Caco-2 (cell line): ENCODE measurements at regions not wholly inside any gene's neighbourhood (a gene's known extent, or its start where the extent isn't known, plus 50 kb on each side); places are given as distances from the start of the nearest gene placed in this dataset.

Experiments used
- BruUV-seq: library from RNA; stranded (reverse); fragments of 400-500 nt; replicated peaks from 2 replicates; lab custom pipeline; 2021; lab: Mats Ljungman, UMichigan
- CTCF ChIA-PET: fragments of 300-600 bp; sonication (Branson Sonifier 250); formaldehyde crosslinking; loops from one replicate; lab custom pipeline; 2022; ENCODE audit warnings: antibody characterized with exemption; lab: Charles Lee
- POLR2A ChIA-PET: fragments of 300-600 bp; sonication (Branson Sonifier 250); formaldehyde crosslinking; loops from one replicate; lab custom pipeline; 2022; ENCODE audit warnings: antibody characterized with exemption; lab: Charles Lee
- DNase-seq, 2 experiments: peaks; one replicate each; pipeline versions ENCODE4 v3.0.0 to v3.0.0-alpha.2; 2020 to 2022
- H3K27me3 ChIP-seq: replicated peaks from 2 replicates; pipeline ENCODE4 v1.6.0; 2011; ENCODE audit warnings: low read length; ENCODE audit not compliant: control insufficient read depth, insufficient read depth
- H3K36me3 ChIP-seq: 2 replicates; pipeline ENCODE4 v1.5.1; 2011; ENCODE audit warnings: low read length; ENCODE audit not compliant: control insufficient read depth, insufficient read depth
- H3K4me1 ChIP-seq: fragments of 250-450 bp; sonication (Bioruptor Pico); 2 replicates; pipeline ENCODE4 v1.5.1; 2020; ENCODE audit warnings: mild to moderate bottlenecking
- H3K4me3 ChIP-seq: 2 replicates; pipeline ENCODE4 v1.5.1; 2011; ENCODE audit warnings: low read depth, mild to moderate bottlenecking, control low read depth, low read length
- H3K9me3 ChIP-seq: fragments of 250-450 bp; sonication (Bioruptor Pico); 2 replicates; pipeline ENCODE4 v1.5.1; 2020; ENCODE audit warnings: mild to moderate bottlenecking, moderate library complexity
- H3K27ac Mint-ChIP-seq: one replicate; pipeline ENCODE4 v1.8.0; 2022; ENCODE audit warnings: mixed read lengths; ENCODE audit not compliant: unreplicated experiment
- H3K27me3 Mint-ChIP-seq: one replicate; pipeline ENCODE4 v1.8.0; 2022; ENCODE audit warnings: mixed read lengths; ENCODE audit not compliant: insufficient read depth, unreplicated experiment
- H3K36me3 Mint-ChIP-seq: one replicate; pipeline ENCODE4 v1.8.0; 2022; ENCODE audit warnings: mild to moderate bottlenecking, mixed read lengths; ENCODE audit not compliant: insufficient read depth, unreplicated experiment
- H3K4me1 Mint-ChIP-seq: one replicate; pipeline ENCODE4 v1.8.0; 2022; ENCODE audit warnings: low read depth, mixed read lengths; ENCODE audit not compliant: unreplicated experiment
- H3K4me3 Mint-ChIP-seq: one replicate; pipeline ENCODE4 v1.8.0; 2022; ENCODE audit warnings: mild to moderate bottlenecking, moderate library complexity, mixed read lengths; ENCODE audit not compliant: unreplicated experiment
- H3K9me3 Mint-ChIP-seq: one replicate; pipeline ENCODE4 v1.8.0; 2022; ENCODE audit warnings: mixed read lengths; ENCODE audit not compliant: unreplicated experiment
- intact Hi-C: fragments of 100-400 bp; cut with micrococcal nuclease; formaldehyde crosslinking; loops from one replicate; pipeline ENCODE4 v1.10.0; 2022; ENCODE audit not compliant: unreplicated experiment
- TF ChIP-seq, protein P1 (sequence below), 2 experiments: fragments of 200-600 bp in 1 of 2; IDR thresholded peaks; 1 replicate in 1 of 2; 2 replicates in 1 of 2; pipeline versions ENCODE4 v1.5.1 to v1.8.0; 2011 to 2022; ENCODE audit warnings: antibody characterized with exemption in 1 of 2, control low read depth in 1 of 2, inconsistent platforms in 1 of 2, low read depth in 1 of 2, low read length in 1 of 2, mild to moderate bottlenecking in 1 of 2, moderate library complexity in 1 of 2; ENCODE audit not compliant: insufficient read depth in 1 of 2, severe bottlenecking in 1 of 2, unreplicated experiment in 1 of 2

DNA sequence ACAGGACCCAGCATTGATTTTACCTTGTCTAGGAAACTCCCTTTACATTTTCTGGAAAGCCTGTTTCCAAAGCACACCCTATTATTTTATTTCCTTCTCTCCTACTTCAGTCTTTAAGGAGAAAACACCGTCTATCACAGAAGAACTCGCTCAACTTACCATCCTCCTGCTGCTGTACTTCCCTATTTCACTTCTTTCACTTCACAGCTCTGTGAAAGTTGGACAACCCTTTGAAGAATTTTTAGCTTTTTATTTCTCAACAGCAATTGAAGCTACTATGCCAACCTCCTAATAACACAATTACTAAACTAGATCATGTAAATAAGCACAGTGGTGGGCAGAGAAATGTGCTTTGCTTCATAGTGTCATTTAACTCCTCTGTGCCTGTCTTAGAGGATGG is 166.5 kb downstream of the TFEC start:
- no peaks in the 10 kb centered on the region for H3K4me1 ChIP-seq
- H3K4me3 ChIP-seq = no peak overlapping the region
- intact Hi-C loops = no loop called here
- ChIA-PET CTCF (no interaction called here), POLR2A (no interaction called here)
- H3K27ac Mint-ChIP-seq = no peak overlapping the region
- no TSS peak for BruUV-seq
- H3K4me1 Mint-ChIP-seq = no peaks in the 10 kb centered on the region
- no peaks in the 10 kb centered on the region for H3K9me3 Mint-ChIP-seq
- DNase-seq = no peak
- no peaks in the 10 kb centered on the region for H3K27me3 ChIP-seq
- H3K36me3 ChIP-seq = no peaks in the 10 kb centered on the region
- peaks cover 2% of the 10 kb centered on the region for H3K27me3 Mint-ChIP-seq
- H3K9me3 ChIP-seq = no peaks in the 10 kb centered on the region
- no peak overlapping the region for H3K4me3 Mint-ChIP-seq
- no peaks in the 10 kb centered on the region for H3K36me3 Mint-ChIP-seq
- TF ChIP-seq, protein P1, sequence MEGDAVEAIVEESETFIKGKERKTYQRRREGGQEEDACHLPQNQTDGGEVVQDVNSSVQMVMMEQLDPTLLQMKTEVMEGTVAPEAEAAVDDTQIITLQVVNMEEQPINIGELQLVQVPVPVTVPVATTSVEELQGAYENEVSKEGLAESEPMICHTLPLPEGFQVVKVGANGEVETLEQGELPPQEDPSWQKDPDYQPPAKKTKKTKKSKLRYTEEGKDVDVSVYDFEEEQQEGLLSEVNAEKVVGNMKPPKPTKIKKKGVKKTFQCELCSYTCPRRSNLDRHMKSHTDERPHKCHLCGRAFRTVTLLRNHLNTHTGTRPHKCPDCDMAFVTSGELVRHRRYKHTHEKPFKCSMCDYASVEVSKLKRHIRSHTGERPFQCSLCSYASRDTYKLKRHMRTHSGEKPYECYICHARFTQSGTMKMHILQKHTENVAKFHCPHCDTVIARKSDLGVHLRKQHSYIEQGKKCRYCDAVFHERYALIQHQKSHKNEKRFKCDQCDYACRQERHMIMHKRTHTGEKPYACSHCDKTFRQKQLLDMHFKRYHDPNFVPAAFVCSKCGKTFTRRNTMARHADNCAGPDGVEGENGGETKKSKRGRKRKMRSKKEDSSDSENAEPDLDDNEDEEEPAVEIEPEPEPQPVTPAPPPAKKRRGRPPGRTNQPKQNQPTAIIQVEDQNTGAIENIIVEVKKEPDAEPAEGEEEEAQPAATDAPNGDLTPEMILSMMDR (IDR thresholded peaks at IDR 0.05; ENCODE audit: insufficient read depth in 1 of 2, low read depth in 1 of 2, low read length in 1 of 2, severe bottlenecking in 1 of 2, unreplicated experiment in 1 of 2) = no peak

DNA sequence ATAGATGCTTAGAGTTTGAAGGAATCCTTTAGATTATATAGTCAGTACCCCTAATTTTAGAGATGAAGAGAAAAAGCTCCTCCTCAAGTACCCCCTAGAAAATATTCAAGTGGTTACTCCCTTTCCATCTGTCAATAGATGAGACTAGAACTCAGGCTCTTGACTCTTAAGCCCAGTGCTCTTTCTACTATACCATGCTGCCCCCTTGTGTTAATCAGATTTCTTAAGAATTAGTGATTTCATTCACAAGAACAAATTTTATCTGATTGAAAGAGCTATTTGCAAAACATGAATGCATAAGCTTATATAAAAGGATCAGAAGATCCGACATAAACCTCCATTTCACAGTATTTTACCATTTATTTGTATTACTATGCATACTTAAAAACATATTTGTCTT is 179.3 kb downstream of the TFEC start:
- no peaks in the 10 kb centered on the region for H3K4me1 Mint-ChIP-seq
- no peaks in the 10 kb centered on the region for H3K27me3 ChIP-seq
- no TSS peak for BruUV-seq

GRCh38 chr7:115850774-115851173 is 179.8 kb downstream of the TFEC start:
- POLR2A ChIA-PET = no interaction called here
- no TSS peak for BruUV-seq
- Mint-ChIP-seq H3K4me3 (no peak overlapping the region), H3K27ac (no peak overlapping the region), H3K9me3 (no peaks in the 10 kb centered on the region), H3K4me1 (no peaks in the 10 kb centered on the region), H3K27me3 (no peaks in the 10 kb centered on the region), H3K36me3 (no peaks in the 10 kb centered on the region)
- no peak for DNase-seq
- TF ChIP-seq, protein P1 (IDR thresholded peaks at IDR 0.05; ENCODE audit: insufficient read depth in 1 of 2, low read depth in 1 of 2, low read length in 1 of 2, severe bottlenecking in 1 of 2, unreplicated experiment in 1 of 2) = no peak
- Histone ChIP-seq H3K9me3 (no peaks in the 10 kb centered on the region), H3K36me3 (no peaks in the 10 kb centered on the region; the same call in 1 of the 2 replicates), H3K4me3 (no peak overlapping the region), H3K27me3 (no peaks in the 10 kb centered on the region), H3K4me1 (no peaks in the 10 kb centered on the region)
- CTCF ChIA-PET = interaction anchor here (1.2 to 2.0 kb wide), 3 partner anchors 100 to 171 kb away, joined by 4 to 10 read pairs (median 4); no protein-coding TSS in a partner anchor
- intact Hi-C loops = loop anchor here (1.0 to 10.0 kb wide), 6 partner anchors 83 to 1766 kb away; no protein-coding TSS in a partner anchor

More for the DNA sequence above, 179.3 kb downstream of the TFEC start:
- no peaks in the 10 kb centered on the region for H3K27me3 Mint-ChIP-seq
- H3K9me3 Mint-ChIP-seq = no peaks in the 10 kb centered on the region
- DNase-seq = peak in 1 of 2 experiments; percentile 39
- H3K9me3 ChIP-seq = no peaks in the 10 kb centered on the region
- H3K36me3 ChIP-seq = no peaks in the 10 kb centered on the region; the same call in 1 of the 2 replicates
- no peak overlapping the region for H3K27ac Mint-ChIP-seq
- intact Hi-C loops = loop anchor here (1.0 to 10.0 kb wide), 6 partner anchors 84 to 1766 kb away; no protein-coding TSS in a partner anchor
- H3K36me3 Mint-ChIP-seq = no peaks in the 10 kb centered on the region
- CTCF ChIA-PET = interaction anchor here (0.6 to 2.0 kb wide), 6 partner anchors 43 to 375 kb away, joined by 3 to 10 read pairs (median 4); no protein-coding TSS in a partner anchor
- POLR2A ChIA-PET = interaction anchor here (0.6 kb wide), 1 partner anchor 161 kb away, joined by 3 read pairs; no protein-coding TSS in a partner anchor
- no peak overlapping the region for H3K4me3 Mint-ChIP-seq
- TF ChIP-seq, protein P1 (IDR thresholded peaks at IDR 0.05; ENCODE audit: insufficient read depth in 1 of 2, low read depth in 1 of 2, low read length in 1 of 2, severe bottlenecking in 1 of 2, unreplicated experiment in 1 of 2) = peak in 1 of 2 experiments; percentile 27
- H3K4me3 ChIP-seq = no peak overlapping the region
- H3K4me1 ChIP-seq = no peaks in the 10 kb centered on the region
